Ishikawa (cell line): ENCODE measurements at regions not wholly inside any gene's neighbourhood (a gene's known extent, or its start where the extent isn't known, plus 50 kb on each side); places are given as distances from the start of the nearest gene placed in this dataset.

Experiments used
- CEBPB ChIP-seq: IDR thresholded peaks from 2 replicates; pipeline ENCODE4 v1.6.1; 2012
- CREB1 ChIP-seq: IDR thresholded peaks from 2 replicates; pipeline ENCODE4 v1.6.1; 2012; ENCODE audit warnings: low read depth
- EGR1 ChIP-seq: IDR thresholded peaks from 2 replicates; pipeline ENCODE4 v1.6.1; 2012
- FOXM1 ChIP-seq: IDR thresholded peaks from 2 replicates; pipeline ENCODE4 v1.6.1; 2012; ENCODE audit warnings: low read depth, borderline replicate concordance
- RAD21 ChIP-seq: IDR thresholded peaks from 2 replicates; pipeline ENCODE4 v1.6.1; 2012; ENCODE audit warnings: low read depth
- TF ChIP-seq, protein P1 (sequence below): IDR thresholded peaks from 2 replicates; pipeline ENCODE4 v1.6.1; 2012; ENCODE audit warnings: low read depth, mild to moderate bottlenecking
- TF ChIP-seq, protein P2 (sequence below): IDR thresholded peaks from 2 replicates; pipeline ENCODE4 v1.6.1; 2012

GRCh38 chr15:98583771-98584430, 64.4 kb upstream of the IGF1R start:
- TF ChIP-seq RAD21 (no peak), FOXM1 (no peak), CREB1 (no peak), EGR1 (no peak), CEBPB (no peak)
- TF ChIP-seq, protein P1, sequence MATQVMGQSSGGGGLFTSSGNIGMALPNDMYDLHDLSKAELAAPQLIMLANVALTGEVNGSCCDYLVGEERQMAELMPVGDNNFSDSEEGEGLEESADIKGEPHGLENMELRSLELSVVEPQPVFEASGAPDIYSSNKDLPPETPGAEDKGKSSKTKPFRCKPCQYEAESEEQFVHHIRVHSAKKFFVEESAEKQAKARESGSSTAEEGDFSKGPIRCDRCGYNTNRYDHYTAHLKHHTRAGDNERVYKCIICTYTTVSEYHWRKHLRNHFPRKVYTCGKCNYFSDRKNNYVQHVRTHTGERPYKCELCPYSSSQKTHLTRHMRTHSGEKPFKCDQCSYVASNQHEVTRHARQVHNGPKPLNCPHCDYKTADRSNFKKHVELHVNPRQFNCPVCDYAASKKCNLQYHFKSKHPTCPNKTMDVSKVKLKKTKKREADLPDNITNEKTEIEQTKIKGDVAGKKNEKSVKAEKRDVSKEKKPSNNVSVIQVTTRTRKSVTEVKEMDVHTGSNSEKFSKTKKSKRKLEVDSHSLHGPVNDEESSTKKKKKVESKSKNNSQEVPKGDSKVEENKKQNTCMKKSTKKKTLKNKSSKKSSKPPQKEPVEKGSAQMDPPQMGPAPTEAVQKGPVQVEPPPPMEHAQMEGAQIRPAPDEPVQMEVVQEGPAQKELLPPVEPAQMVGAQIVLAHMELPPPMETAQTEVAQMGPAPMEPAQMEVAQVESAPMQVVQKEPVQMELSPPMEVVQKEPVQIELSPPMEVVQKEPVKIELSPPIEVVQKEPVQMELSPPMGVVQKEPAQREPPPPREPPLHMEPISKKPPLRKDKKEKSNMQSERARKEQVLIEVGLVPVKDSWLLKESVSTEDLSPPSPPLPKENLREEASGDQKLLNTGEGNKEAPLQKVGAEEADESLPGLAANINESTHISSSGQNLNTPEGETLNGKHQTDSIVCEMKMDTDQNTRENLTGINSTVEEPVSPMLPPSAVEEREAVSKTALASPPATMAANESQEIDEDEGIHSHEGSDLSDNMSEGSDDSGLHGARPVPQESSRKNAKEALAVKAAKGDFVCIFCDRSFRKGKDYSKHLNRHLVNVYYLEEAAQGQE, result no peak
- TF ChIP-seq, protein P2, sequence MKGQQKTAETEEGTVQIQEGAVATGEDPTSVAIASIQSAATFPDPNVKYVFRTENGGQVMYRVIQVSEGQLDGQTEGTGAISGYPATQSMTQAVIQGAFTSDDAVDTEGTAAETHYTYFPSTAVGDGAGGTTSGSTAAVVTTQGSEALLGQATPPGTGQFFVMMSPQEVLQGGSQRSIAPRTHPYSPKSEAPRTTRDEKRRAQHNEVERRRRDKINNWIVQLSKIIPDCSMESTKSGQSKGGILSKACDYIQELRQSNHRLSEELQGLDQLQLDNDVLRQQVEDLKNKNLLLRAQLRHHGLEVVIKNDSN, result no peak
